ENCODE measurements at regions not wholly inside any gene's neighbourhood (a gene's known extent, or its start where the extent isn't known, plus 50 kb on each side); places are given as distances from the start of the nearest gene placed in this dataset.
A peak's percentile ranks its signal among the peaks of the same experiment; 100 is the strongest.
"Not testable (repeated sequence)": the region's sequence is repeated elsewhere in the genome, so short reads cannot be mapped to it uniquely, and the experiment has no call there.

- no peak for DNase-seq
These were observed 142.9 kb upstream of the ZBED5 start for GRCh38 chr11:11000579-11001283.

DNA sequence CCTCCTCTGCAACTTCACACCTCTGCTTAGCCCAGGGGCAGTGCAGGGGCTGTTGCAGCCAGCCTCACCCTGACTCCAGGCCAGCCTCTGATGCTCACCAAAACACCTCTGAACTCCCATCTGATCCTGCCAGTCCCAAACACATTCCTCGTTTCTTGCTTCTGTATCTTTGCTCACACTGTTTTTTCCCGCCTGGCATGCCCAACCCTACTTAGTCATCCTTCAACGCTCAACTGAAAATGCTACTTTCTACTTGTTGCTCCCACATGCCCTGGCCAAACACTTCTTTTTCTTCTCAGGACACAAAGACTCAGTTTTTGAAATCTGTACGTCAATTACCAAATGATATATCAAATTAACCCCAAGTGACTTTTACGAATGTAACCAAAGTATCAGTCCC, 140.8 kb upstream of the ZBED5 start:
- DNase-seq, result no peak

- no peak for DNase-seq
These were observed 138.8 kb upstream of the ZBED5 start for GRCh38 chr11:10996678-10997077.

DNA sequence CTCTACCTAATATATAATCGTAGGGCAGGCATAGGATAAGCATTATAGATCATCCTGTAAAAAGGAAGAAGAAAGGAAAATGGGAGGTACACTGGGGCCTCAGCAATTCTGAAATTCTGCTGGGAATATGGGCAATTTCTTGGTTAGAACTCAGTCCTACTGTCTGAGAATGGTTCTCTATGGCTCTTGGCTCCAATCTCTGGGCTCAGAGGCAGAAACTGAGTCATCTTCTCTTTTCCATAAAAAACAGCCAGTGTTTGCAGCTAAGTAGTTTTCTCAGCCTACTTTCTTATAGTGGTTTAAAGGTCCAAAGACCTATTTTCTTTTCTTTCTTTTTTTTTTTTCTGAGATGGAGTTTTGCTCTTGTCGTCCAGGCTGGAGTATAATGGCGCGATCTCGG, 135.8 kb upstream of the ZBED5 start:
- DNase-seq, result no peak

GRCh38 chr11:10993186-10993585, 135.3 kb upstream of the ZBED5 start:
- no peak for DNase-seq

DNA sequence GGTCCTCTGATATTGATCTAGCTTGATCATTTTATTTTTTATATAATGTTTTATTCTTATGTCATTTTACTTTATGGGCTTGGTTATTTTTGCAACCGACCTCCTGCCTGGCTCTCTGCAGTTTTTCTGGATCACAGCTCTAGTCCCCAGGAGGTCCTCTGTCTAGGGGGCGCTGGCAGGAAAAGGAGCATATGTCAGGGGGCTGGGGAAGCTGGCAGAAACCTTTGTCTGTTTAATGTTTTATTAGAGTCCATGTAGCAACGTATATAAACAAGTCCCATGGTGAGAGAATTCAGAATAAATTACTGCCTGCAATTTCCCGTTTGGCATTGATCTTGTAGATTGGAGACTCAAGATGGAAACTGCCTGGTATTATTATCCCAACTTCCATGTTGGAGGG, 133.5 kb upstream of the ZBED5 start:
- DNase-seq, result peak in 1 of 3 experiments; percentile 4

GRCh38 chr11:10990637-10991193, 132.9 kb upstream of the ZBED5 start:
- no peak for DNase-seq

- DNase-seq, result no peak
These were observed 132.3 kb upstream of the ZBED5 start for GRCh38 chr11:10990160-10990559.

GRCh38 chr11:10986006-10986405, 128.2 kb upstream of the ZBED5 start:
- no peak for DNase-seq

DNA sequence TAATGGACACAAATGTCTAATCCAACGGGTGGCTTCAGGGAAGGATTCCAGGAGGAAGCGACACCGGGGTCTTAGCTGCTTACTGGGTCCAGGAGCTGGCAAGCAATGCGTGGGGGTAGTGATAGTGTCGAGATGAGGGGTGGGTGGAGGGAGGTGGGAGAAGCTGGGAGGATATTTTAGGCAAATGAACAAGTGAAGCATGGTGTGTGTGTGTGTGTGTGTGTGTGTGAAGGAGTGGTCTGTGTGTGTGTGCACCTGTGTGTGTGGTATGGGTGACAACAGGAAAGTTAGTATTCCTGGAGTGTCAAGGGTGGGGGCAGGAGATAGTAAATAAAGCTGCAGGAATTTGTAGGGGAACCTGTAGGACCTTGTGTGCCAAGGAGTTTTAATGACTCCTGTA, 126.9 kb upstream of the ZBED5 start:
- DNase-seq, result no peak

GRCh38 chr11:10984250-10984649, 126.4 kb upstream of the ZBED5 start:
- DNase-seq, result no peak

GRCh38 chr11:10982704-10983510, 125.1 kb upstream of the ZBED5 start:
- DNase-seq, result peak in 2 of 3 experiments; percentile 10 to 17

- no peak for DNase-seq
These were observed 121.7 kb upstream of the ZBED5 start for GRCh38 chr11:10979529-10979928.

DNA sequence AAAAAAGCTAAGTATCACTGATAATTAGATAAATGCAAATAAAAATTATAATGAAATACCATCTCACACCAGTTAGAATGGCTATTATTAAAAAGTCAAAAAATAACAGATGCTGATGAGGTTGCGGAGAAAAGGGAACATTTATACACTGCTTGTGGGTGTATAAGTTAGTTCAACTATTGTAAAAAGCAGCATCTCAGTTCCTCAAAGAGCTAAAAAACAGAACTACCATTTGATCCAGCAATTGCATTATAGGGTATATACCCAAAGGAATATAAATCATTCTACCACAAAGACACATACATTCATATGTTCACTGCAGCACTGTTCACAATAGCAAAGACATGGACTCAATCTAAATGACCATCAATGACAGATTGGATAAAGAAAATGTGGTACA, 120.3 kb upstream of the ZBED5 start:
- DNase-seq, result no peak

GRCh38 chr11:10975287-10975721, 117.5 kb upstream of the ZBED5 start:
- peak in 2 of 3 experiments; percentile 54 to 81 for DNase-seq

- DNase-seq, result peak in 2 of 3 experiments; percentile 64 to 88
These were observed 115.6 kb upstream of the ZBED5 start for GRCh38 chr11:10973416-10973815.

- DNase-seq, result no peak
These were observed 113.1 kb upstream of the ZBED5 start for GRCh38 chr11:10970926-10971325.

- DNase-seq, result no peak
These were observed 111.5 kb upstream of the ZBED5 start for GRCh38 chr11:10969387-10969786.

- DNase-seq, result not testable (repeated sequence)
These were observed 99.0 kb upstream of the ZBED5 start for GRCh38 chr11:10956884-10957283.

DNA sequence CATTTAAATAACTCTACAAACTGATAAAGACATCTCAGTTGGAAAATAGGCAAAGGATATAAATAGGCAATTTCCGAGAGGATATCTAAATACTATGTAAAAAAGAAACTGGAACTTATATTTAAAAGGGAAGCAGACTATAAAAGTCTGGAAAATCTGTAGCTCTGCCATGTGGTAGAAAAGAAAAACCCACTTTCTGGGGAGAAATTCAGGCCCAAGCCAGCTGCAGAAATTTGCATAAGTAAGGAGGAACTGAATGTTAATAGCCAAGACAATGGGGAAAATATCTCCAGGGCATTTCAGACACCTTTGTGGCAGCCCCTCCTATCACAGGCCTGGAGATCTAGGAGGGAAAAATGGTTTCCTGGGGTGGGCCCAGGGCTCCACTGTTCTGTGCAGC, 97.8 kb upstream of the ZBED5 start:
- no peak for DNase-seq

DNA sequence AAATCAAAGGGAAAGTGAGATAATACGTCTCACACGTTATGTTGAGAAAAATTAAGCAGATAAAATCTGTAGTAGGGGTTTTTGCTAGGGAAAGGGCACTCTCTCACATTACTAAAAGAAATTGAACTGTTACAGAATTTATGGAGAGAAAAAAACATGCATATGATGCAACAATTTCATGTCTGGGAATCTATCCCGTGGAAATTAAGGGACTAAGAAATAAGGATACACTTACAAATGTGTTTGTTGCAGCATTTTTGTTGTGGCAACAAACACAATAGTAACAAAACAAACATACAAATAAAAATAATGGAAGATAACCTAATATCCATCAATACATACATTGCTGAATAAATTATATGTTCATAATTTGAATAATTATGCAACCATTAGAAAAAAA, 96.3 kb upstream of the ZBED5 start:
- no peak for DNase-seq

DNA sequence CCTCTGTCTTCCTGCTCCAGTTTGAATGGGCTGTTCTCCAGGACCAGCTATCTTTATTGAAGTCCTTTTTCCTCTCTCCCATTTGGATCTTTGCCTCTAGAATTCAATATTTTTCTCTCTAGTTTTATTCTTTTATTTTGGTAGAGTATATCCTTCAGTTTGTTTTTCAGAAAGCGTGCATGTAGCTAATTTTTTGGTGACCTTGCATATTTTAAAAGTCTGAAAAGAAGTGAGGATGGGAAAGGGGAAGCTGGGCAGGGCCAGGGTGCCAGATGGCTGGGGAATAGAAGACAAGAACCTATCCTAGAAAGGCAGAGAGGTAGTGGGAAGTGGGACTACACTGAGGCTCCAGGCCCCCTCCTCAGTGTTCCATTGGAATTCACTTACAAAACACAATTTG, 95.0 kb upstream of the ZBED5 start:
- no peak for DNase-seq

DNA sequence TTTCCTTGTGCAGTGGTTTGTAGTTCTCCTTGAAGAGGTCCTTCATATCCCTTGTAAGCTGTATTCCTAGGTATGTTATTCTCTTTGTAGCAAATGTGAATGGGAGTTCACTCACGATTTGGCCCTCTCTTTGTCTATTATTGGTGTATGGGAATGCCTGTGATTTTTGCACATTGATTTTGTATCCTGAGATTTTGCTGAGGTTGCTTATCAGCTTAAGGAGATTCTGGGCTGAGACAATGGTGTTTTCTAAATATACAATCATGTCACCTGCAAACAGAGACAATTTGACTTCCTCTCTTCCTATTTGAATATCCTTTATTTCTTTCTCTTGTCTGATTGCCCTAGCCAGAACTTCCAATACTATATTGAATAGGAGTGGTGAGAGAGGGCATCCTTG, 90.1 kb upstream of the ZBED5 start:
- not testable (repeated sequence) for DNase-seq

- no peak for DNase-seq
These were observed 88.2 kb upstream of the ZBED5 start for GRCh38 chr11:10946072-10946471.

Measured in NCI-H1417 (cell line).